ENCODE measurements at regions not wholly inside any gene's neighbourhood (a gene's known extent, or its start where the extent isn't known, plus 50 kb on each side); places are given as distances from the start of the nearest gene placed in this dataset.

DNA sequence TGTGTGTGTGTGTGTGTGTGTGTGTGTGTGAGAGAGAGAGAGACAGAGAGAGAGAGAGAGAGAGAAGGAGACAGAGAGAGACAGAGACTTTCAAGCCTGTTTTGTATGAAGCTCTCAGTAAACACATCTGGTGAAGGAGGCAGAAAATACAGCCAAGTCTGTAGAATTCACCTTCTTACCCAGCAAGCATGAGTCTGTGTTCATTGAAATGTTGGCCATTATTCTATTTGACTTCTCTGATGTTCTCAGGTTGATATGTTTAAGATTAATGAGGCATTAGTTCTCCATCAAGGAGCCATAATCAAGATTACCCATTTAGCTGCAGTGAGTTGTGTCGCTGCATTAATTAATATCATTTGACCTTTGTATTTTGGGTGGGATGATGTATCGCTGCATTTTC, 895.8 kb upstream of the EEF2KMT start:
- H3K4me1 Mint-ChIP-seq (ENCODE audit: low read depth): no peaks in the 10 kb centered on the region
- no peak for DNase-seq (ENCODE audit: low spot score)
- H3K36me3 Mint-ChIP-seq (ENCODE audit: low read depth): no peaks in the 10 kb centered on the region
- no peaks in the 10 kb centered on the region for H3K27me3 Mint-ChIP-seq (ENCODE audit: low read depth)
- no peak overlapping the region for H3K27ac Mint-ChIP-seq (ENCODE audit: unreplicated experiment)
- no peak overlapping the region for H3K4me3 Mint-ChIP-seq (ENCODE audit: unreplicated experiment)
- H3K9me3 Mint-ChIP-seq (ENCODE audit: low read depth): peaks cover 35% of the 10 kb centered on the region
- TF ChIP-seq, protein P1, sequence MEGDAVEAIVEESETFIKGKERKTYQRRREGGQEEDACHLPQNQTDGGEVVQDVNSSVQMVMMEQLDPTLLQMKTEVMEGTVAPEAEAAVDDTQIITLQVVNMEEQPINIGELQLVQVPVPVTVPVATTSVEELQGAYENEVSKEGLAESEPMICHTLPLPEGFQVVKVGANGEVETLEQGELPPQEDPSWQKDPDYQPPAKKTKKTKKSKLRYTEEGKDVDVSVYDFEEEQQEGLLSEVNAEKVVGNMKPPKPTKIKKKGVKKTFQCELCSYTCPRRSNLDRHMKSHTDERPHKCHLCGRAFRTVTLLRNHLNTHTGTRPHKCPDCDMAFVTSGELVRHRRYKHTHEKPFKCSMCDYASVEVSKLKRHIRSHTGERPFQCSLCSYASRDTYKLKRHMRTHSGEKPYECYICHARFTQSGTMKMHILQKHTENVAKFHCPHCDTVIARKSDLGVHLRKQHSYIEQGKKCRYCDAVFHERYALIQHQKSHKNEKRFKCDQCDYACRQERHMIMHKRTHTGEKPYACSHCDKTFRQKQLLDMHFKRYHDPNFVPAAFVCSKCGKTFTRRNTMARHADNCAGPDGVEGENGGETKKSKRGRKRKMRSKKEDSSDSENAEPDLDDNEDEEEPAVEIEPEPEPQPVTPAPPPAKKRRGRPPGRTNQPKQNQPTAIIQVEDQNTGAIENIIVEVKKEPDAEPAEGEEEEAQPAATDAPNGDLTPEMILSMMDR (IDR thresholded peaks at IDR 0.05): no peak

DNA sequence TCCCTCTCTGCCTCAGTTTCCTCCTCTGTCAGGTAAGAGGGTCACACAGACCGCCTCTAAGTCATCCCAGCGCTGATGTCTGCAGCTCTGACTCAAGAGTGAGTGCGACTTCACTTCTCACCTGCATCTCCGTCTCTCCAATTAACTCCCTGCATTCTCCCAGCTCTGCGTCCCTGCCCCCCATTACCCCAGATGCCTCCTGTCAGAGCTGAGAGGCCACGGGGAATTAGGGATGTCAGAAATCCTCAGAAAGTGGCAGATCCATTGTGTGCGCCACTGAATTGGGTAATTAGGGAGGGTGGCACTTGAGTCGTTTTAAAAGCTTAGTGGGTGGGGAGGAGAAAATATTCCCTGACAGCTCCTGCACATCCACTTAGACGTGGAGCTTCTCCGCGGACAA, 885.4 kb upstream of the EEF2KMT start:
- TF ChIP-seq, protein P1 (IDR thresholded peaks at IDR 0.05): no peak
- no peak for DNase-seq (ENCODE audit: low spot score)
- Mint-ChIP-seq H3K4me1 (ENCODE audit: low read depth) (no peaks in the 10 kb centered on the region), H3K27ac (ENCODE audit: unreplicated experiment) (no peak overlapping the region), H3K4me3 (ENCODE audit: unreplicated experiment) (no peak overlapping the region), H3K9me3 (ENCODE audit: low read depth) (peaks cover 25% of the 10 kb centered on the region), H3K36me3 (ENCODE audit: low read depth) (no peaks in the 10 kb centered on the region), H3K27me3 (ENCODE audit: low read depth) (no peaks in the 10 kb centered on the region)

DNA sequence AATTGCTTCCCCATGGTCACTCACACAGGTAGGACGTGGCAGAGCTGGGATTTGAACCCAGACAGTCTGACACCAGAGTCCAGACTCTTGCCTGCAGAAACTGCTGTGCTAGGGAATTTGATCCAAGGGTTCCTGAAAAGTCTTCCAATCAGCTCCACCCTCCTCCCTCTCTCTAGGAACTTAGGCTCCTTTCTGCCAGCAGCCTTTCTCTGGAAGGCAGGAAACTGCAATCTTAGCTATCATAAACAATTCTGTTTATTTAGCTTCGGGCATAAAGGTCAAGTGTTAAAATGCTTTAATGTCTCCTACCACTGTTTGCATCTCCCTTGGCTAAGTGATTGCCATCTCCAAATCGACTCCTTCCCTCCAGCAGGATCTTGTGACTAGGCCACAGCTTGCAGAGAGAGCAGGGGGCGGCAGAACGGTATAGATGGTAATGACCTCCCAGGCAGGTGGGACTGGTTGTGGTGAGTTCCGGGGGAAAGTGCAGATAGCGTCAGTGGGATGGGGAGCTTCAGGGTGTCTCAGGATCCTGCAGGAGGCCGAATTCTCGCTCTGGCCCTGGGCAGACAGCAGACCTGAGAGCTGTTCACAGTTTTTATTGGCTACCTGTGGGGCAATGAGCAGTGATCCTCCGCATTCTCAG, 882.4 kb upstream of the EEF2KMT start:
- no peaks in the 10 kb centered on the region for H3K27me3 Mint-ChIP-seq (ENCODE audit: low read depth)
- H3K4me1 Mint-ChIP-seq (ENCODE audit: low read depth): no peaks in the 10 kb centered on the region
- H3K4me3 Mint-ChIP-seq (ENCODE audit: unreplicated experiment): no peak overlapping the region
- no peak overlapping the region for H3K27ac Mint-ChIP-seq (ENCODE audit: unreplicated experiment)
- H3K36me3 Mint-ChIP-seq (ENCODE audit: low read depth): no peaks in the 10 kb centered on the region
- DNase-seq (ENCODE audit: low spot score): no peak
- H3K9me3 Mint-ChIP-seq (ENCODE audit: low read depth): peaks cover 30% of the 10 kb centered on the region
- TF ChIP-seq, protein P1 (IDR thresholded peaks at IDR 0.05): no peak

- H3K36me3 Mint-ChIP-seq (ENCODE audit: low read depth): no peaks in the 10 kb centered on the region
- TF ChIP-seq, protein P1 (IDR thresholded peaks at IDR 0.05): no peak
- H3K27ac Mint-ChIP-seq (ENCODE audit: unreplicated experiment): no peak overlapping the region
- no peaks in the 10 kb centered on the region for H3K4me1 Mint-ChIP-seq (ENCODE audit: low read depth)
- no peak for DNase-seq (ENCODE audit: low spot score)
- no peaks in the 10 kb centered on the region for H3K27me3 Mint-ChIP-seq (ENCODE audit: low read depth)
- peaks cover 27% of the 10 kb centered on the region for H3K9me3 Mint-ChIP-seq (ENCODE audit: low read depth)
- H3K4me3 Mint-ChIP-seq (ENCODE audit: unreplicated experiment): no peak overlapping the region
Observed at GRCh38 chr16:5977329-5977728, 879.7 kb upstream of the EEF2KMT start.

- no peaks in the 10 kb centered on the region for H3K4me1 Mint-ChIP-seq (ENCODE audit: low read depth)
- H3K36me3 Mint-ChIP-seq (ENCODE audit: low read depth): no peaks in the 10 kb centered on the region
- H3K27ac Mint-ChIP-seq (ENCODE audit: unreplicated experiment): no peak overlapping the region
- no peaks in the 10 kb centered on the region for H3K27me3 Mint-ChIP-seq (ENCODE audit: low read depth)
- H3K9me3 Mint-ChIP-seq (ENCODE audit: low read depth): peaks cover 38% of the 10 kb centered on the region
- no peak overlapping the region for H3K4me3 Mint-ChIP-seq (ENCODE audit: unreplicated experiment)
- DNase-seq (ENCODE audit: low spot score): no peak
- TF ChIP-seq, protein P1 (IDR thresholded peaks at IDR 0.05): no peak
Observed at GRCh38 chr16:5972747-5973146, 875.2 kb upstream of the EEF2KMT start.

All from chondrocyte (in vitro differentiated cells).